ENCODE measurements at regions not wholly inside any gene's neighbourhood (a gene's known extent, or its start where the extent isn't known, plus 50 kb on each side); places are given as distances from the start of the nearest gene placed in this dataset.

GRCh38 chr10:88038268-88038667, 174.8 kb downstream of the PTEN start:
- DNase-seq (ENCODE audit: low spot score, unreplicated experiment): no peak
- Mint-ChIP-seq H3K27me3 (no peaks in the 10 kb centered on the region), H3K36me3 (ENCODE audit: insufficient read depth) (no peaks in the 10 kb centered on the region), H3K4me3 (ENCODE audit: low read depth) (no peak overlapping the region), H3K9me3 (ENCODE audit: low read depth) (no peaks in the 10 kb centered on the region), H3K4me1 (ENCODE audit: low read depth) (peaks cover 17% of the 10 kb centered on the region), H3K27ac (no peak overlapping the region)
- no peak for TF ChIP-seq CTCF (IDR thresholded peaks at IDR 0.05; ENCODE audit: unreplicated experiment)

DNA sequence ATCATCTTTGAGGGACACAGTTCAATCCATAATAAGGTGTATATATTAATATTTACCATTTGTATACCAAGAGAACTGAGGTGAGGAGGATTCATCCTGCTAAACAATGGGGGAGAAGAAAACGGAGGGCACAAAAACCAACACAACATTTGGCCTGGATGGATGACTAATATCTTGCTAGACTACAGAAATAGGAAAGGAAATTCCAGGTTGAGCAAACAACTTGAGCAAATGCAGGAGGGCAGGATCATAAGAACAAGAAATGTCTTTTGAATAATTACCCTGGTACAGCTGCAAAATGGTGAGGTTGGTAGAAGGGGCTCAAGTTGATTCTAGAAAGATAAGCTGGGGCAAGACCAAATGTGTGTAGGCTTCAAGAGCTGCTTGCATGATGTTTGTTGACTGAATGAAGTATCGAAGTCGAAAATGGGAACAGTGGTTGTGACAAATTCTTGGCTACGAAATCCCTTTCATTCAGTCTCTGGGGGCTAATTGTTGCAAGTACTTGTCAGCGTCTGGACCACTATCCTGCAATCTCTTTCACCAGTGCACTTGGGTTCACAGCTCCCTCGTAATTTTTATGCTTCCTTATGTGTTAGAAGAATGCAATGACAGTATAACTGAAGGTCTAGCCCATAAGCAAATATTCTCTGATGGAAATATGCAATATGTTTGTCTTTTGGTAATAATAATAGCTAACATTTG, 176.2 kb downstream of the PTEN start:
- Mint-ChIP-seq H3K36me3 (ENCODE audit: insufficient read depth) (no peaks in the 10 kb centered on the region), H3K4me1 (ENCODE audit: low read depth) (peaks cover 17% of the 10 kb centered on the region), H3K4me3 (ENCODE audit: low read depth) (no peak overlapping the region), H3K27me3 (no peaks in the 10 kb centered on the region), H3K9me3 (ENCODE audit: low read depth) (no peaks in the 10 kb centered on the region), H3K27ac (no peak overlapping the region)
- DNase-seq (ENCODE audit: low spot score, unreplicated experiment): no peak
- no peak for TF ChIP-seq CTCF (IDR thresholded peaks at IDR 0.05; ENCODE audit: unreplicated experiment)

DNA sequence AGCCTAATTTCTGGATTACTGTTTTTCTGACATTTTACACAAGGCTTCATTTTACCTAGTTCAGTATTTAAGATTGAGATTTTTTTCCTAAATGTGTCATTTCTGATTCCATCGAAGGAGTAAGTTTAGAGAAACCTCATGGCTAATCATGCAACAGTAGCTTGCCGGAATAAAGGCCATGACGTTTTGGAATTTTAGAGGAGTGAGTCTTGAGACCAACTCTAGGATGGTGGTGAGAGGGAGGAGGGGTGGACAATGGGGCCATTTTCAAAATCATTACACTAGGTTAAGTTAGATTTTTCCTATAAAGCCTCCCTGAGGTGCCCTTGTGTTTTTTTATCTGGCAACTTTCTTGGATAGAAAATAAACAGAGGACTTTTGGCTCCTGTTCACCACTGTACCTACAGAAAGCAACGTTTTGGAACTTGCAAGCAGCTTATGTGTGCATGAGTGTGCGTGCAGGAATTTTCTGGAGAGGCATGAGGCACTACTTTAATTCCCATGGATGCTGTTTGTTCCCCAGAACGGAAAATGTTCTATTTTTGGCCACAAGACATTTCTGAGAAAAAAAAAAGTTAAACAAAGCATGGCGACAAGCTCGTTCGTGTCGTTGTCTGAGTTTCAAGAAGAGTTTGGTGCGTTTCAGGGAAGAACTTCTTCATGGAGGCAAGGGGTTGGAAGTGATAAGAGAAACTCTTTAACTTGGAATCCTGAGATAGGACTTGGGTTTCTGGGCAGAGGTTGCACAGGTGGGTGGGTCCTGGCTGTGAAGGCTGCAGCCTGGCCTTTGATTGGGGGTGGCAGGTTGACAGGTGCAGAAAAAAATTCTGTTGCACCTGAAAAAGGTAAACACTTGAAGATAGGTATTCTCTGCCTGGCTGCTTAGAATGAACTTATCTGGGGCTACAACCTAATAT, 178.1 kb downstream of the PTEN start:
- DNase-seq (ENCODE audit: low spot score, unreplicated experiment): no peak
- H3K4me1 Mint-ChIP-seq (ENCODE audit: low read depth): peaks cover 17% of the 10 kb centered on the region
- no peaks in the 10 kb centered on the region for H3K27me3 Mint-ChIP-seq
- TF ChIP-seq CTCF (IDR thresholded peaks at IDR 0.05; ENCODE audit: unreplicated experiment): no peak
- H3K9me3 Mint-ChIP-seq (ENCODE audit: low read depth): no peaks in the 10 kb centered on the region
- H3K27ac Mint-ChIP-seq: no peak overlapping the region
- H3K4me3 Mint-ChIP-seq (ENCODE audit: low read depth): no peak overlapping the region
- H3K36me3 Mint-ChIP-seq (ENCODE audit: insufficient read depth): no peaks in the 10 kb centered on the region

DNA sequence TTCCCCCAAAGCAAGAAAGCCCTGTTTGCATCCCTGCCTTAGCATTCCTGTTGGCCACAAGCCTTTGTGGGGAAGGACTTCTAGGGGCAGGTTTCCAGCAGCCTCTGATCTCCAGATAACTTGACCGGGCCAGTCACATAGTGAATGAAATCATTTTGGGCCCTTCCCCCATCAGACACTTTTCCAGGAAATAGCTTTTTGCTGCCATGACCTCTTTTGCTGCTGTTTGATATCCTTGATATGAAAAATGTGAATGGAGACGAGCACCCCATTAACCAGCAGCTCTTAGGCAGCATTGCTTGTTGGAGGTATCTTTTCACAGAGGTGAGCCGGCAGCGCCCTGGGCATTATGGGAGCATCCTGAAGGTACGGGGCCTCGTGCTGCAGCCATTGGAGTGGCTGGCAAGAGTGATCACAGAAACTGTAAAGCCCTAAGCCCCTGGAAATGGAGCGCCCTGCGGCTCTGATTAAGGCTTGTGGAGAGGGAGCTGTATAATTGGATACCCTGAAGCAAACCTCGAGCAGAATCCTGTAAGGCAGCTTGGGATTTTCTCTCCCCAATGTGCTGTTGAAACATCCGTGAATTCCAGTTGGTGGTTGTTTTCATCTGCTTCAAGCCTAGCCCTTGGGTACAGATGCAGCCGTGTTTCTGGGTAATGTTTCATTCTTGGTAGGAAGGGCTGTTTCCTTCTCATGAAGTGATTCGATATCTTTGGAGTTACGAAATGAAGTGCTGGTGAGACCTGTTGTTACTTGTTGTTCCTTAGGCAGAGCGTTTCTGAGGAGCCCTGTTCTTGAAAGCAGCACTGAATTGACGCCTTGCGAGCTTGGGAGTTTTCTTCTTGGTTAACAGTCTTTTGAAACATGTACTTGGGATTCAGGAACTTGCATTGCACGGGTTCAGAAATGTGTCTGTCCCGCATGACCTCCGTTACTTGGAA, 179.0 kb downstream of the PTEN start:
- Mint-ChIP-seq H3K9me3 (ENCODE audit: low read depth) (no peaks in the 10 kb centered on the region), H3K36me3 (ENCODE audit: insufficient read depth) (no peaks in the 10 kb centered on the region), H3K27ac (no peak overlapping the region), H3K4me3 (ENCODE audit: low read depth) (no peak overlapping the region), H3K4me1 (ENCODE audit: low read depth) (peaks cover 17% of the 10 kb centered on the region), H3K27me3 (no peaks in the 10 kb centered on the region)
- no peak for TF ChIP-seq CTCF (IDR thresholded peaks at IDR 0.05; ENCODE audit: unreplicated experiment)
- DNase-seq (ENCODE audit: low spot score, unreplicated experiment): no peak

DNA sequence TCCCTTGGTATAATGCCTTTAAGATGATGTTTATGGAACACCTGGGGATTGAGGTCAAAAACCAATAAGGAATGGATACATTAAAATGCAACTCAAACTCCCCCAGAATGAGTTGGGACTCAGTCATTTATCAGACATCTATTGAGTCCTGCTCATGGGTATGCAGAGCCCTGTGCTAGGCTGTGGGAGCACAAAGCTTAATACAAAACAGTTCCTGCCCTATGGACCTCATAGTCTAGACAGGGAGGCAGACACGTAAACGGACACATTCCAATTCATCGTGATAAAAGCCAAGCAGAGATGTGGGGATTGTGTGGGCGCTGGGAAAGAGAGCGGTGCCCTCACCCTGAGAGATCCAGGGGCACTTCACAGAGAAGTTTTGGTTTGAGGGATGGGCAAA, 181.7 kb downstream of the PTEN start:
- Mint-ChIP-seq H3K27ac (no peak overlapping the region), H3K4me1 (ENCODE audit: low read depth) (peaks cover 17% of the 10 kb centered on the region), H3K27me3 (peaks cover 3% of the 10 kb centered on the region), H3K4me3 (ENCODE audit: low read depth) (no peak overlapping the region), H3K36me3 (ENCODE audit: insufficient read depth) (no peaks in the 10 kb centered on the region), H3K9me3 (ENCODE audit: low read depth) (no peaks in the 10 kb centered on the region)
- TF ChIP-seq CTCF (IDR thresholded peaks at IDR 0.05; ENCODE audit: unreplicated experiment): no peak
- no peak for DNase-seq (ENCODE audit: low spot score, unreplicated experiment)

Measured in progenitor cell of endocrine pancreas (in vitro differentiated cells).